MG63 (cell line): ENCODE measurements at regions not wholly inside any gene's neighbourhood (a gene's known extent, or its start where the extent isn't known, plus 50 kb on each side); places are given as distances from the start of the nearest gene placed in this dataset.

Source experiments
- DNase-seq: peaks from one replicate; pipeline ENCODE4 v3.0.0-alpha.2; 2020
- H3K27me3 ChIP-seq: fragments of 250-450 bp; sonication (Bioruptor Pico); 2 replicates; pipeline ENCODE4 v1.5.1; 2020; ENCODE audit warnings: mild to moderate bottlenecking, moderate library complexity
- H3K36me3 ChIP-seq: fragments of 250-450 bp; sonication (Bioruptor Pico); 2 replicates; pipeline ENCODE4 v1.5.1; 2020; ENCODE audit warnings: mild to moderate bottlenecking, moderate library complexity
- H3K4me3 ChIP-seq: fragments of 250-450 bp; sonication (Bioruptor Pico); 2 replicates; pipeline ENCODE4 v1.5.1; 2020; ENCODE audit warnings: mild to moderate bottlenecking, moderate library complexity
- H3K9me3 ChIP-seq: fragments of 250-450 bp; sonication (Bioruptor Pico); 2 replicates; pipeline ENCODE4 v1.5.1; 2020; ENCODE audit warnings: mild to moderate bottlenecking, moderate library complexity

GRCh38 chr4:187767687-187768086, 227.9 kb upstream of the ZFP42 start:
- no peak for DNase-seq
- no peaks in the 10 kb centered on the region for H3K27me3 ChIP-seq
- H3K36me3 ChIP-seq = no peaks in the 10 kb centered on the region
- H3K4me3 ChIP-seq = no peak overlapping the region
- no peaks in the 10 kb centered on the region for H3K9me3 ChIP-seq

GRCh38 chr4:187770345-187770744, 225.2 kb upstream of the ZFP42 start:
- no peaks in the 10 kb centered on the region for H3K27me3 ChIP-seq
- H3K4me3 ChIP-seq = no peak overlapping the region
- no peak for DNase-seq
- H3K9me3 ChIP-seq = no peaks in the 10 kb centered on the region
- no peaks in the 10 kb centered on the region for H3K36me3 ChIP-seq

- H3K36me3 ChIP-seq = no peaks in the 10 kb centered on the region
- no peak overlapping the region for H3K4me3 ChIP-seq
- DNase-seq = no peak
- no peaks in the 10 kb centered on the region for H3K27me3 ChIP-seq
- no peaks in the 10 kb centered on the region for H3K9me3 ChIP-seq
These were observed 217.6 kb upstream of the ZFP42 start for GRCh38 chr4:187777954-187778353.

GRCh38 chr4:187780070-187780469, 215.5 kb upstream of the ZFP42 start:
- DNase-seq = no peak
- Histone ChIP-seq H3K27me3 (no peaks in the 10 kb centered on the region), H3K9me3 (no peaks in the 10 kb centered on the region), H3K4me3 (no peak overlapping the region), H3K36me3 (no peaks in the 10 kb centered on the region)

- DNase-seq = no peak
- Histone ChIP-seq H3K27me3 (no peaks in the 10 kb centered on the region), H3K4me3 (no peak overlapping the region), H3K36me3 (no peaks in the 10 kb centered on the region), H3K9me3 (no peaks in the 10 kb centered on the region)
These were observed 213.2 kb upstream of the ZFP42 start for GRCh38 chr4:187782286-187782824.

- no peak overlapping the region for H3K4me3 ChIP-seq
- H3K9me3 ChIP-seq = no peaks in the 10 kb centered on the region
- no peak for DNase-seq
- no peaks in the 10 kb centered on the region for H3K36me3 ChIP-seq
- H3K27me3 ChIP-seq = no peaks in the 10 kb centered on the region
These were observed 209.4 kb upstream of the ZFP42 start for GRCh38 chr4:187786190-187786589.

- no peak for DNase-seq
These were observed 206.5 kb upstream of the ZFP42 start for GRCh38 chr4:187789078-187789477.

GRCh38 chr4:187795737-187796136, 199.8 kb upstream of the ZFP42 start:
- Histone ChIP-seq H3K36me3 (no peaks in the 10 kb centered on the region), H3K27me3 (no peaks in the 10 kb centered on the region), H3K9me3 (no peaks in the 10 kb centered on the region), H3K4me3 (no peak overlapping the region)
- DNase-seq = no peak

More at GRCh38 chr4:187789078-187789477, 206.5 kb upstream of the ZFP42 start:
- Histone ChIP-seq H3K9me3 (no peaks in the 10 kb centered on the region), H3K4me3 (no peak overlapping the region), H3K27me3 (no peaks in the 10 kb centered on the region), H3K36me3 (no peaks in the 10 kb centered on the region)

GRCh38 chr4:187798385-187798784, 197.2 kb upstream of the ZFP42 start:
- no peak for DNase-seq
- Histone ChIP-seq H3K4me3 (no peak overlapping the region), H3K9me3 (no peaks in the 10 kb centered on the region), H3K27me3 (no peaks in the 10 kb centered on the region), H3K36me3 (no peaks in the 10 kb centered on the region)

- Histone ChIP-seq H3K4me3 (no peak overlapping the region), H3K9me3 (no peaks in the 10 kb centered on the region; the same call in 1 of the 2 replicates), H3K36me3 (no peaks in the 10 kb centered on the region)
These were observed 195.8 kb upstream of the ZFP42 start for GRCh38 chr4:187799735-187800134.

GRCh38 chr4:187811591-187811990, 184.0 kb upstream of the ZFP42 start:
- H3K9me3 ChIP-seq = no peaks in the 10 kb centered on the region
- H3K36me3 ChIP-seq = no peaks in the 10 kb centered on the region
- H3K27me3 ChIP-seq = no peaks in the 10 kb centered on the region
- DNase-seq = no peak
- H3K4me3 ChIP-seq = no peak overlapping the region

More at GRCh38 chr4:187799735-187800134, 195.8 kb upstream of the ZFP42 start:
- DNase-seq = no peak
- H3K27me3 ChIP-seq = no peaks in the 10 kb centered on the region

GRCh38 chr4:187814737-187815465, 180.7 kb upstream of the ZFP42 start:
- no peak overlapping the region for H3K4me3 ChIP-seq
- DNase-seq = no peak
- no peaks in the 10 kb centered on the region for H3K9me3 ChIP-seq
- H3K36me3 ChIP-seq = no peaks in the 10 kb centered on the region
- H3K27me3 ChIP-seq = no peaks in the 10 kb centered on the region

GRCh38 chr4:187826725-187827124, 168.8 kb upstream of the ZFP42 start:
- no peak for DNase-seq
- Histone ChIP-seq H3K9me3 (no peaks in the 10 kb centered on the region), H3K27me3 (no peaks in the 10 kb centered on the region), H3K36me3 (no peaks in the 10 kb centered on the region), H3K4me3 (no peak overlapping the region)

- no peaks in the 10 kb centered on the region for H3K36me3 ChIP-seq
- no peaks in the 10 kb centered on the region for H3K9me3 ChIP-seq
- no peak overlapping the region for H3K4me3 ChIP-seq
- DNase-seq = peak; percentile 7
- no peaks in the 10 kb centered on the region for H3K27me3 ChIP-seq
These were observed 167.9 kb upstream of the ZFP42 start for GRCh38 chr4:187827631-187828030.

GRCh38 chr4:187839765-187840164, 155.8 kb upstream of the ZFP42 start:
- Histone ChIP-seq H3K36me3 (no peaks in the 10 kb centered on the region), H3K4me3 (no peak overlapping the region), H3K9me3 (0 out of 2 replicates have a peak, but pooled peaks cover 3% of the 10 kb centered on the region), H3K27me3 (no peaks in the 10 kb centered on the region)
- DNase-seq = no peak

- DNase-seq = peak; percentile 26
- no peaks in the 10 kb centered on the region for H3K36me3 ChIP-seq
- H3K9me3 ChIP-seq = 0 out of 2 replicates have a peak, but pooled peaks cover 3% of the 10 kb centered on the region
- no peaks in the 10 kb centered on the region for H3K27me3 ChIP-seq
- no peak overlapping the region for H3K4me3 ChIP-seq
These were observed 154.8 kb upstream of the ZFP42 start for GRCh38 chr4:187840814-187841213.

- no peak for DNase-seq
- no peak overlapping the region for H3K4me3 ChIP-seq
- no peaks in the 10 kb centered on the region for H3K9me3 ChIP-seq
- no peaks in the 10 kb centered on the region for H3K27me3 ChIP-seq
- H3K36me3 ChIP-seq = no peaks in the 10 kb centered on the region
These were observed 145.9 kb upstream of the ZFP42 start for GRCh38 chr4:187849556-187850225.

- Histone ChIP-seq H3K36me3 (no peaks in the 10 kb centered on the region), H3K9me3 (no peaks in the 10 kb centered on the region), H3K4me3 (no peak overlapping the region), H3K27me3 (no peaks in the 10 kb centered on the region)
- no peak for DNase-seq
These were observed 129.7 kb upstream of the ZFP42 start for GRCh38 chr4:187865914-187866313.
